ENCODE measurements at regions not wholly inside any gene's neighbourhood (a gene's known extent, or its start where the extent isn't known, plus 50 kb on each side); places are given as distances from the start of the nearest gene placed in this dataset.

- ATAC-seq (no peak), DNase-seq (ENCODE audit: low read depth, low spot score) (no peak)
- Histone ChIP-seq H3K4me2 (ENCODE audit: low read length) (no peak overlapping the region), H3K9ac (ENCODE audit: low read length) (no peak overlapping the region), H2AFZ (ENCODE audit: low read depth, low read length, poor library complexity, severe bottlenecking) (no peak overlapping the region), H3K36me3 (ENCODE audit: control insufficient read depth in 1 of 2, insufficient read depth in 2 of 2, low read length in 2 of 2) (no peaks in the 10 kb centered on the region), H3K27ac (ENCODE audit: low read depth, low read length) (no peak overlapping the region), H3K27me3 (ENCODE audit: insufficient read depth, low read length) (no peaks in the 10 kb centered on the region), H3K9me3 (ENCODE audit: control insufficient read depth in 1 of 2, insufficient read depth in 1 of 2, low read depth in 1 of 2, low read length in 2 of 2) (no peaks in the 10 kb centered on the region), H3K79me2 (ENCODE audit: insufficient read depth, low read length) (no peaks in the 10 kb centered on the region), H3K4me3 (replicated peaks in 1 of 2; ENCODE audit: low read depth in 1 of 2, low read length in 2 of 2) (no peak overlapping the region), H4K20me1 (ENCODE audit: insufficient read depth) (no peaks in the 10 kb centered on the region), H3K9me2 (ENCODE audit: insufficient read depth) (no peaks in the 10 kb centered on the region), H3K4me1 (ENCODE audit: control insufficient read depth in 1 of 2, insufficient read depth in 2 of 2, low read length in 2 of 2) (no peaks in the 10 kb centered on the region)
- no TSS peak for BruUV-seq (replicated peaks)
- TF ChIP-seq ATF3 (IDR thresholded peaks at IDR 0.05), result no peak
- TF ChIP-seq YY1 (IDR thresholded peaks at IDR 0.05; ENCODE audit: extremely low read depth, insufficient replicate concordance, low read depth, low read length), result no peak
- TF ChIP-seq ELF1 (IDR thresholded peaks at IDR 0.05; ENCODE audit: borderline replicate concordance, low read depth), result no peak
- ChIA-PET CTCF (no interaction called here), POLR2A (no interaction called here), RAD21 (ENCODE audit: low non-redundant PET in 1 of 2, low total read pairs in 2 of 2, uncharacterized antibody in 2 of 2, unreplicated experiment in 2 of 2) (no interaction called here)
- intact Hi-C loops (cut with micrococcal nuclease), result no loop called here
These were observed 108.9 kb downstream of the VEGFA start for GRCh38 chr6:43878823-43879495.

DNA sequence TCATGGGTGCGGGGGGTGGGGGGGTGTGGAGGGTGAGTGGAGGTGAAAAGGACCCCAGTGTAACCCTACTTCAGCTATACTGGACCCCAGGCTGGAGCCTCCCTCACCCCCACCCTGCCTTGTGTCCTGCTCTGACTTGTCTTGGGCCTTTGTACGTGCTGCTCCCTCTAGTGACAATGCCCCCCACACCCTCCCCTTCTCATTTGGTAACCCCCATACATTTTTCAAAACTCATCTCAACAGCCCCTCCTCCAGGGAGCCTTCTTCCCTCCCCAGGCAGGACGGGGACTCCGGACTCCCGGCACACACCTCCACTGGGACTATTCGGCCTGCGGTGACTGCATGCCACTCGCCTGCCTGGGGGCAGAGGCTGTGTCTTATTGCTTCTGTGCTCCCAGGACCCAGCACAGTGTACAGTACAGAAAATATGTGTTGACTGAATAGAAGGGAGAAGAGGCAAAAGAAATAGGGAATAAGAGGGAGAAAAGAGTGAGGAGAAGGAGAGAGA is 108.2 kb downstream of the VEGFA start:
- RAD21 ChIA-PET (ENCODE audit: low non-redundant PET in 1 of 2, low total read pairs in 2 of 2, uncharacterized antibody in 2 of 2, unreplicated experiment in 2 of 2), result no interaction called here
- POLR2A ChIA-PET, result no interaction called here
- no peak overlapping the region for H3K9ac ChIP-seq (ENCODE audit: low read length)
- H3K36me3 ChIP-seq (ENCODE audit: control insufficient read depth in 1 of 2, insufficient read depth in 2 of 2, low read length in 2 of 2), result no peaks in the 10 kb centered on the region
- H3K9me3 ChIP-seq (ENCODE audit: control insufficient read depth in 1 of 2, insufficient read depth in 1 of 2, low read depth in 1 of 2, low read length in 2 of 2), result no peaks in the 10 kb centered on the region
- H3K4me3 ChIP-seq (replicated peaks in 1 of 2; ENCODE audit: low read depth in 1 of 2, low read length in 2 of 2), result no peak overlapping the region
- no peak overlapping the region for H2AFZ ChIP-seq (ENCODE audit: low read depth, low read length, poor library complexity, severe bottlenecking)
- CTCF ChIA-PET, result no interaction called here
- no peaks in the 10 kb centered on the region for H3K79me2 ChIP-seq (ENCODE audit: insufficient read depth, low read length)
- intact Hi-C loops (cut with micrococcal nuclease), result no loop called here
- H3K4me1 ChIP-seq (ENCODE audit: control insufficient read depth in 1 of 2, insufficient read depth in 2 of 2, low read length in 2 of 2), result no peaks in the 10 kb centered on the region
- H3K9me2 ChIP-seq (ENCODE audit: insufficient read depth), result no peaks in the 10 kb centered on the region
- no peak for DNase-seq (ENCODE audit: low read depth, low spot score)
- ATAC-seq, result no peak
- H3K27ac ChIP-seq (ENCODE audit: low read depth, low read length), result no peak overlapping the region
- BruUV-seq (replicated peaks), result no TSS peak
- no peaks in the 10 kb centered on the region for H3K27me3 ChIP-seq (ENCODE audit: insufficient read depth, low read length)
- no peaks in the 10 kb centered on the region for H4K20me1 ChIP-seq (ENCODE audit: insufficient read depth)
- no peak for TF ChIP-seq TCF7L2 (IDR thresholded peaks at IDR 0.05; ENCODE audit: borderline replicate concordance, extremely low read depth, insufficient read depth, insufficient read length)
- no peak overlapping the region for H3K4me2 ChIP-seq (ENCODE audit: low read length)

Measured in HCT116 (cell line).